RKO (cell line): ENCODE measurements at regions not wholly inside any gene's neighbourhood (a gene's known extent, or its start where the extent isn't known, plus 50 kb on each side); places are given as distances from the start of the nearest gene placed in this dataset.

Experiments used
- DNase-seq: peaks from one replicate; pipeline ENCODE4 v3.0.0-alpha.2; 2016; ENCODE audit warnings: low spot score

GRCh38 chr4:106677213-106677612 lies 308.6 kb upstream of the GIMD1 start:
- no peak for DNase-seq

GRCh38 chr4:106676173-106676921 lies 307.8 kb upstream of the GIMD1 start:
- DNase-seq: no peak

GRCh38 chr4:106671716-106672115 lies 303.1 kb upstream of the GIMD1 start:
- no peak for DNase-seq

GRCh38 chr4:106670976-106671375 lies 302.4 kb upstream of the GIMD1 start:
- no peak for DNase-seq

GRCh38 chr4:106659371-106659770 lies 290.8 kb upstream of the GIMD1 start:
- no peak for DNase-seq

GRCh38 chr4:106652095-106652494 lies 283.5 kb upstream of the GIMD1 start:
- no peak for DNase-seq

GRCh38 chr4:106650701-106651100 lies 282.1 kb upstream of the GIMD1 start:
- DNase-seq: no peak

- DNase-seq: no peak
These were observed 278.9 kb upstream of the GIMD1 start for GRCh38 chr4:106647451-106647850.

GRCh38 chr4:106629268-106629625 lies 260.7 kb upstream of the GIMD1 start:
- no peak for DNase-seq

GRCh38 chr4:106628586-106629267 lies 260.1 kb upstream of the GIMD1 start:
- DNase-seq: no peak

GRCh38 chr4:106627051-106627450 lies 258.5 kb upstream of the GIMD1 start:
- DNase-seq: no peak

- no peak for DNase-seq
These were observed 256.1 kb upstream of the GIMD1 start for GRCh38 chr4:106624671-106625070.

- no peak for DNase-seq
These were observed 250.4 kb upstream of the GIMD1 start for GRCh38 chr4:106618956-106619355.

GRCh38 chr4:106615961-106616360 lies 247.4 kb upstream of the GIMD1 start:
- no peak for DNase-seq

GRCh38 chr4:106615410-106615945 lies 246.9 kb upstream of the GIMD1 start:
- DNase-seq: no peak

- DNase-seq: no peak
These were observed 245.9 kb upstream of the GIMD1 start for GRCh38 chr4:106614441-106614840.

GRCh38 chr4:106609917-106610316 lies 241.3 kb upstream of the GIMD1 start:
- DNase-seq: no peak

GRCh38 chr4:106607558-106607957 lies 239.0 kb upstream of the GIMD1 start:
- DNase-seq: no peak

GRCh38 chr4:106604319-106605051 lies 235.9 kb upstream of the GIMD1 start:
- DNase-seq: no peak

GRCh38 chr4:106603471-106603870 lies 234.9 kb upstream of the GIMD1 start:
- no peak for DNase-seq

- no peak for DNase-seq
These were observed 234.1 kb upstream of the GIMD1 start for GRCh38 chr4:106602711-106603110.

GRCh38 chr4:106601519-106601918 lies 232.9 kb upstream of the GIMD1 start:
- DNase-seq: no peak

- no peak for DNase-seq
These were observed 227.3 kb upstream of the GIMD1 start for GRCh38 chr4:106595906-106596305.
